Trophoblast cell (in vitro differentiated cells and primary cell): ENCODE measurements at regions not wholly inside any gene's neighbourhood (a gene's known extent, or its start where the extent isn't known, plus 50 kb on each side); places are given as distances from the start of the nearest gene placed in this dataset.
A peak's percentile ranks its signal among the peaks of the same experiment; 100 is the strongest.

Experiments used
- DNase-seq, 2 donors: peaks; one replicate each; pipeline ENCODE4 v3.0.0-alpha.2; 2016
- H2AFZ ChIP-seq: 2 replicates; pipeline ENCODE4 v1.6.1; 2013; ENCODE audit warnings: low read length, moderate library complexity, mild to moderate bottlenecking; ENCODE audit not compliant: insufficient read depth, poor library complexity
- H2AK5ac ChIP-seq: 2 replicates; pipeline ENCODE4 v1.6.1; 2013; ENCODE audit warnings: mild to moderate bottlenecking, low read length
- H2BK120ac ChIP-seq: 2 replicates; pipeline ENCODE4 v1.6.1; 2013; ENCODE audit warnings: low read length, mild to moderate bottlenecking, moderate library complexity; ENCODE audit not compliant: insufficient read depth, poor library complexity
- H2BK12ac ChIP-seq: 2 replicates; pipeline ENCODE4 v1.6.1; 2013; ENCODE audit warnings: mild to moderate bottlenecking, low read length, moderate library complexity
- H2BK5ac ChIP-seq: 2 replicates; pipeline ENCODE4 v1.6.1; 2013; ENCODE audit warnings: low read length, low read depth, moderate library complexity, mild to moderate bottlenecking; ENCODE audit not compliant: poor library complexity
- H3K14ac ChIP-seq: 2 replicates; pipeline ENCODE4 v1.6.1; 2013; ENCODE audit warnings: mild to moderate bottlenecking, low read length
- H3K18ac ChIP-seq: 2 replicates; pipeline ENCODE4 v1.6.1; 2013; ENCODE audit warnings: mild to moderate bottlenecking, low read length
- H3K23ac ChIP-seq: 2 replicates; pipeline ENCODE4 v1.6.1; 2013; ENCODE audit warnings: low read length
- H3K27ac ChIP-seq: 2 replicates; pipeline ENCODE4 v1.5.1; 2013; ENCODE audit warnings: low read depth, mild to moderate bottlenecking, inconsistent platforms, low read length, moderate library complexity
- H3K27me3 ChIP-seq: 2 replicates; pipeline ENCODE4 v1.6.1; 2013; ENCODE audit warnings: inconsistent platforms, mild to moderate bottlenecking, low read length, moderate library complexity; ENCODE audit not compliant: insufficient read depth
- H3K36me3 ChIP-seq, 2 experiments: 1 replicate in 1 of 2; 2 replicates in 1 of 2; pipeline ENCODE4 v1.6.1; 2013; ENCODE audit warnings: low read length in 2 of 2, mild to moderate bottlenecking in 2 of 2, moderate library complexity in 1 of 2; ENCODE audit not compliant: insufficient read depth in 2 of 2, control insufficient read depth in 1 of 2
- H3K4ac ChIP-seq: 2 replicates; pipeline ENCODE4 v1.6.1; 2013; ENCODE audit warnings: low read depth, mild to moderate bottlenecking, low read length, moderate library complexity
- H3K4me1 ChIP-seq, 2 experiments: 1 replicate in 1 of 2; 2 replicates in 1 of 2; pipeline ENCODE4 v1.6.1; 2013; ENCODE audit warnings: low read length in 2 of 2, mild to moderate bottlenecking in 2 of 2, moderate library complexity in 1 of 2; ENCODE audit not compliant: insufficient read depth in 2 of 2, control insufficient read depth in 1 of 2
- H3K4me2 ChIP-seq: 2 replicates; pipeline ENCODE4 v1.6.1; 2013; ENCODE audit warnings: inconsistent platforms, mild to moderate bottlenecking, low read length, moderate library complexity
- H3K4me3 ChIP-seq: 2 replicates; pipeline ENCODE4 v1.5.1; 2013; ENCODE audit warnings: mild to moderate bottlenecking, low read depth, low read length, inconsistent platforms
- H3K79me1 ChIP-seq: one replicate; pipeline ENCODE4 v1.6.1; 2013; ENCODE audit warnings: low read length
- H3K79me2 ChIP-seq: 2 replicates; pipeline ENCODE4 v1.6.1; 2013; ENCODE audit warnings: low read length, mild to moderate bottlenecking; ENCODE audit not compliant: control insufficient read depth, insufficient read depth, poor library complexity
- H3K9ac ChIP-seq: 2 replicates; pipeline ENCODE4 v1.6.1; 2013; ENCODE audit warnings: mild to moderate bottlenecking, low read length
- H3K9me3 ChIP-seq: 2 replicates; pipeline ENCODE4 v1.6.1; 2013; ENCODE audit warnings: low read depth, mild to moderate bottlenecking, control low read depth, inconsistent platforms, low read length; ENCODE audit not compliant: insufficient read depth
- H4K12ac ChIP-seq: 2 replicates; pipeline ENCODE4 v1.6.1; 2013; ENCODE audit warnings: low read depth, mild to moderate bottlenecking, low read length, moderate library complexity
- H4K8ac ChIP-seq: 2 replicates; pipeline ENCODE4 v1.6.1; 2013; ENCODE audit warnings: low read depth, mild to moderate bottlenecking, low read length, moderate library complexity
- H4K91ac ChIP-seq: one replicate; pipeline ENCODE4 v1.6.1; 2013; ENCODE audit warnings: low read depth, mild to moderate bottlenecking, low read length, moderate library complexity
- WGBS: extraction: QIAGEN DNeasy Blood & Tissue Kit; methylation state at CpG from one replicate; pipeline ENCODE4 v1.1.7; 2013; ENCODE audit warnings: missing lambda C conversion rate; ENCODE audit not compliant: insufficient read length, insufficient coverage; ENCODE audit errors: extremely low coverage; 5-methylcytosine and 5-hydroxymethylcytosine counted together

DNA sequence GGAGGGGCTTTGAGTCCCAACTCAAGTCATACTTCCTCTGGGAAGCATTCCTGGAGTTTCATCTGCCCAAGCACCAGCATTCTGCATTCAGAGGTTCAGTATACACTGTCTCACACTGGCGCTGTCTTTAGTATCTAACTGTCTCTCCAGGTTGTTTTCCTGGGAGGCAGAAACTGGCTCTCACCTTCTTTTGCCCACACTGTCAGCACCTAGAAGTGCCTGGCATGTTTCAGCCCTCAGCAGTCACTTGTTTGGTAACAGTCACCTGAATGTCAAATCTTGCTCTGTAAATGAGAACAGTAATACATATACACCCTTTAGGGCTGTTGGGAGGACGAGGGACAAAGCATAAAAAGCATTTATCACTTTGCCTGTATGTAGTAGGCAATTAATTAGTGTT, 339.6 kb downstream of the UQCRFS1 start:
- Histone ChIP-seq H4K8ac (no peak overlapping the region), H3K4ac (no peak overlapping the region), H2AK5ac (no peak overlapping the region), H3K27me3 (no peaks in the 10 kb centered on the region), H3K4me3 (no peak overlapping the region), H4K91ac (no peak overlapping the region), H4K12ac (no peak overlapping the region), H3K36me3 (no peaks in the 10 kb centered on the region), H3K14ac (no peak overlapping the region), H3K4me1 (no peaks in the 10 kb centered on the region), H2BK5ac (no peak overlapping the region), H3K27ac (no peak overlapping the region), H3K79me2 (no peaks in the 10 kb centered on the region), H2BK120ac (no peak overlapping the region), H2BK12ac (no peak overlapping the region), H2AFZ (no peak overlapping the region), H3K9me3 (peaks cover 6% of the 10 kb centered on the region), H3K9ac (no peak overlapping the region), H3K4me2 (no peak overlapping the region), H3K79me1 (no peaks in the 10 kb centered on the region), H3K23ac (no peak overlapping the region), H3K18ac (no peak overlapping the region)
- DNase-seq = no peak
- no CpG with 5 or more reads among the region's 2 CpGs for WGBS

GRCh38 chr19:28871099-28871725, 341.7 kb downstream of the UQCRFS1 start:
- Histone ChIP-seq H2BK5ac (no peak overlapping the region), H3K79me1 (no peaks in the 10 kb centered on the region), H3K9ac (no peak overlapping the region), H2AK5ac (no peak overlapping the region), H3K23ac (no peak overlapping the region), H3K27me3 (no peaks in the 10 kb centered on the region), H3K4ac (no peak overlapping the region), H4K12ac (no peak overlapping the region), H2BK12ac (no peak overlapping the region), H4K8ac (no peak overlapping the region), H3K36me3 (no peaks in the 10 kb centered on the region), H3K79me2 (no peaks in the 10 kb centered on the region), H2AFZ (no peak overlapping the region), H3K4me3 (no peak overlapping the region), H4K91ac (no peak overlapping the region), H3K4me1 (no peaks in the 10 kb centered on the region), H3K4me2 (no peak overlapping the region), H3K14ac (no peak overlapping the region), H3K18ac (no peak overlapping the region), H2BK120ac (no peak overlapping the region), H3K27ac (no peak overlapping the region), H3K9me3 (peaks cover 4% of the 10 kb centered on the region)
- no CpG with 5 or more reads among the region's 12 CpGs for WGBS
- DNase-seq = no peak

- Histone ChIP-seq H3K4me2 (no peak overlapping the region), H3K18ac (no peak overlapping the region), H2AFZ (no peak overlapping the region), H3K4me3 (no peak overlapping the region), H2BK5ac (no peak overlapping the region), H3K4me1 (no peaks in the 10 kb centered on the region), H3K27ac (no peak overlapping the region), H4K91ac (no peak overlapping the region), H3K23ac (no peak overlapping the region), H4K12ac (no peak overlapping the region), H3K9me3 (peaks cover 4% of the 10 kb centered on the region), H2BK12ac (no peak overlapping the region), H4K8ac (no peak overlapping the region), H3K79me1 (no peaks in the 10 kb centered on the region), H3K9ac (no peak overlapping the region), H3K79me2 (no peaks in the 10 kb centered on the region), H3K27me3 (no peaks in the 10 kb centered on the region), H3K4ac (no peak overlapping the region), H2BK120ac (no peak overlapping the region), H3K36me3 (no peaks in the 10 kb centered on the region), H2AK5ac (no peak overlapping the region), H3K14ac (no peak overlapping the region)
- WGBS = no CpG with 5 or more reads among the region's 5 CpGs
- DNase-seq = no peak
Measured at GRCh38 chr19:28869459-28869858, 343.5 kb downstream of the UQCRFS1 start.

DNA sequence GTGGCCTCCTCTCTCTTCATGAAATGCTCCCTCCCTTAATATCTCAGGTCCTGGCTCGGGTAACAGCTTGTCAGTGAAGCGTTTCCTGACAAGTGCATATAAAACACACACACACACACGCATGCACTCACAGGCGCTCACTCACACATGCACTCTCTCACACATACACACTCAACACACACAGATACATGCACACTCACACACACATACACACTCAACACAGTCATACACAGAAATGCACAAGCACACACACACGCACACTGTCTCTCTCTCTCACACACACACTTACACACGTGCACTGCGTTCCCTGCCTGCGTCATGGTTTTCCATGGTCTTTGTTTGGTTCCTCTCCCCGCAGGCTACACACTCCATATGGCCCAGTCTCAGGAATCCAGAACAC, 344.1 kb downstream of the UQCRFS1 start:
- no CpG with 5 or more reads among the region's 9 CpGs for WGBS

More for the DNA sequence above, 344.1 kb downstream of the UQCRFS1 start:
- no peak overlapping the region for H2AK5ac ChIP-seq
- no peaks in the 10 kb centered on the region for H3K36me3 ChIP-seq
- no peaks in the 10 kb centered on the region for H3K79me1 ChIP-seq
- H4K8ac ChIP-seq = no peak overlapping the region
- no peaks in the 10 kb centered on the region for H3K27me3 ChIP-seq
- H3K14ac ChIP-seq = no peak overlapping the region
- no peak overlapping the region for H3K9ac ChIP-seq
- no peak overlapping the region for H3K4ac ChIP-seq
- H2BK5ac ChIP-seq = no peak overlapping the region
- peak overlapping the region; percentile 8 for H3K23ac ChIP-seq
- H3K4me1 ChIP-seq = no peaks in the 10 kb centered on the region
- DNase-seq = no peak
- no peak overlapping the region for H2BK12ac ChIP-seq
- H3K79me2 ChIP-seq = no peaks in the 10 kb centered on the region
- peaks cover 5% of the 10 kb centered on the region for H3K9me3 ChIP-seq
- H2BK120ac ChIP-seq = no peak overlapping the region
- no peak overlapping the region for H3K18ac ChIP-seq
- H3K4me3 ChIP-seq = no peak overlapping the region
- no peak overlapping the region for H2AFZ ChIP-seq
- H3K27ac ChIP-seq = no peak overlapping the region
- no peak overlapping the region for H4K12ac ChIP-seq
- H3K4me2 ChIP-seq = no peak overlapping the region
- H4K91ac ChIP-seq = no peak overlapping the region
